Gastroesophageal sphincter (tissue), 3 donors: ENCODE measurements at regions not wholly inside any gene's neighbourhood (a gene's known extent, or its start where the extent isn't known, plus 50 kb on each side); places are given as distances from the start of the nearest gene placed in this dataset.
"Not testable (repeated sequence)": the region's sequence is repeated elsewhere in the genome, so short reads cannot be mapped to it uniquely, and the experiment has no call there.

Experiments
- CTCF ChIP-seq, 4 experiments: fragments of 200-600 bp in 2 of 4; fragments of 450-650 bp in 2 of 4; sonication (generic) in 1 of 4; IDR thresholded peaks; one replicate each; pipeline ENCODE4 v1.5.1; 2017 to 2019; ENCODE audit warnings: antibody characterized with exemption in 4 of 4, mild to moderate bottlenecking in 2 of 4, moderate library complexity in 2 of 4
- EP300 ChIP-seq: sonication (generic); formaldehyde crosslinking; IDR thresholded peaks from one replicate; pipeline ENCODE4 v1.6.1; 2017; ENCODE audit warnings: antibody characterized with exemption, mild to moderate bottlenecking
- POLR2A ChIP-seq, 2 donors: fragments of 450-650 bp; IDR thresholded peaks; one replicate each; pipeline ENCODE4 v1.6.1; 2017; ENCODE audit warnings: antibody characterized with exemption in 2 of 2, mild to moderate bottlenecking in 2 of 2, moderate library complexity in 1 of 2

- not testable (repeated sequence) for TF ChIP-seq EP300; CTCF (IDR thresholded peaks at IDR 0.05); POLR2A (IDR thresholded peaks at IDR 0.05)
These were observed 442.8 kb downstream of the POTEH start for GRCh38 chr22:16132598-16132997.
